Chondrocyte (in vitro differentiated cells): ENCODE measurements at regions not wholly inside any gene's neighbourhood (a gene's known extent, or its start where the extent isn't known, plus 50 kb on each side); places are given as distances from the start of the nearest gene placed in this dataset.

Source experiments
- DNase-seq: peaks from one replicate; pipeline ENCODE4 v3.0.0; 2021; ENCODE audit warnings: mixed read lengths, low spot score
- H3K27ac Mint-ChIP-seq: one replicate; pipeline ENCODE4 v1.8.0; 2021; ENCODE audit warnings: mild to moderate bottlenecking, moderate library complexity, mixed read lengths; ENCODE audit not compliant: unreplicated experiment
- H3K27me3 Mint-ChIP-seq: 2 replicates; pipeline ENCODE4 v1.8.0; 2021; ENCODE audit warnings: low read depth, mixed read lengths
- H3K36me3 Mint-ChIP-seq: 2 replicates; pipeline ENCODE4 v1.8.0; 2021; ENCODE audit warnings: low read depth, mixed read lengths
- H3K4me1 Mint-ChIP-seq: 2 replicates; pipeline ENCODE4 v1.8.0; 2021; ENCODE audit warnings: low read depth, mild to moderate bottlenecking, mixed read lengths
- H3K4me3 Mint-ChIP-seq: one replicate; pipeline ENCODE4 v1.8.0; 2021; ENCODE audit warnings: mild to moderate bottlenecking, moderate library complexity, mixed read lengths; ENCODE audit not compliant: unreplicated experiment
- H3K9me3 Mint-ChIP-seq: 2 replicates; pipeline ENCODE4 v1.8.0; 2021; ENCODE audit warnings: low read depth, mixed read lengths
- TF ChIP-seq, protein P1 (sequence below): fragments of 200-600 bp; sonication (generic); IDR thresholded peaks from 2 replicates; pipeline ENCODE4 v1.5.0; 2021; ENCODE audit warnings: antibody characterized with exemption, mild to moderate bottlenecking, moderate library complexity

DNA sequence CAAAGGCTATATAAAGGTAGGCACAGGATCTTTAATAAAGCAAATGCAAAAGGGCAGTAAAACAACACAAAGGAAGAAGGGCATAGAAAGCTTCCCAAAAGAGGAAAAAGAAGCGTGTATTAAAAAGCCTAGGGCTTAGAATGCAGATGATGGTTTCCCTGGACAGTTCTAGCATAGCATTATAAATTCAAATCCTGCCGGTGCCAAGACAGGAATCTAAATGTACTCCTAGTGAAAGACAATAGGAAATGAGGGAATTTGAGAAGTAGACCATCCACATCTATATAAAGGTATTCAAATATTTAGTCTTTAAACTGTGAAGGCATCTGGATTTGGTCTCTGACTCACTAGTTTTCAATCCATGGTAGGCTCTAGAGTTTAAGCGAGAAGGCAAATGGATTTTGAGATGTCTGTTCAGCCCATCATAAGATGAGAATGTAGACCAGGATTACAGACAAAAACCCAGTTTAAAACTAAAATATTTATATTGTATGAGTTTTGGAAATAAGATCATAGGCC lies 431.8 kb downstream of the TBL1XR1 start:
- peaks cover 24% of the 10 kb centered on the region for H3K9me3 Mint-ChIP-seq
- TF ChIP-seq, protein P1, sequence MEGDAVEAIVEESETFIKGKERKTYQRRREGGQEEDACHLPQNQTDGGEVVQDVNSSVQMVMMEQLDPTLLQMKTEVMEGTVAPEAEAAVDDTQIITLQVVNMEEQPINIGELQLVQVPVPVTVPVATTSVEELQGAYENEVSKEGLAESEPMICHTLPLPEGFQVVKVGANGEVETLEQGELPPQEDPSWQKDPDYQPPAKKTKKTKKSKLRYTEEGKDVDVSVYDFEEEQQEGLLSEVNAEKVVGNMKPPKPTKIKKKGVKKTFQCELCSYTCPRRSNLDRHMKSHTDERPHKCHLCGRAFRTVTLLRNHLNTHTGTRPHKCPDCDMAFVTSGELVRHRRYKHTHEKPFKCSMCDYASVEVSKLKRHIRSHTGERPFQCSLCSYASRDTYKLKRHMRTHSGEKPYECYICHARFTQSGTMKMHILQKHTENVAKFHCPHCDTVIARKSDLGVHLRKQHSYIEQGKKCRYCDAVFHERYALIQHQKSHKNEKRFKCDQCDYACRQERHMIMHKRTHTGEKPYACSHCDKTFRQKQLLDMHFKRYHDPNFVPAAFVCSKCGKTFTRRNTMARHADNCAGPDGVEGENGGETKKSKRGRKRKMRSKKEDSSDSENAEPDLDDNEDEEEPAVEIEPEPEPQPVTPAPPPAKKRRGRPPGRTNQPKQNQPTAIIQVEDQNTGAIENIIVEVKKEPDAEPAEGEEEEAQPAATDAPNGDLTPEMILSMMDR, result no peak
- H3K4me3 Mint-ChIP-seq, result no peak overlapping the region
- no peak for DNase-seq
- peaks cover 13% of the 10 kb centered on the region for H3K4me1 Mint-ChIP-seq
- H3K27me3 Mint-ChIP-seq, result no peaks in the 10 kb centered on the region
- H3K36me3 Mint-ChIP-seq, result peaks cover 4% of the 10 kb centered on the region
- no peak overlapping the region for H3K27ac Mint-ChIP-seq

DNA sequence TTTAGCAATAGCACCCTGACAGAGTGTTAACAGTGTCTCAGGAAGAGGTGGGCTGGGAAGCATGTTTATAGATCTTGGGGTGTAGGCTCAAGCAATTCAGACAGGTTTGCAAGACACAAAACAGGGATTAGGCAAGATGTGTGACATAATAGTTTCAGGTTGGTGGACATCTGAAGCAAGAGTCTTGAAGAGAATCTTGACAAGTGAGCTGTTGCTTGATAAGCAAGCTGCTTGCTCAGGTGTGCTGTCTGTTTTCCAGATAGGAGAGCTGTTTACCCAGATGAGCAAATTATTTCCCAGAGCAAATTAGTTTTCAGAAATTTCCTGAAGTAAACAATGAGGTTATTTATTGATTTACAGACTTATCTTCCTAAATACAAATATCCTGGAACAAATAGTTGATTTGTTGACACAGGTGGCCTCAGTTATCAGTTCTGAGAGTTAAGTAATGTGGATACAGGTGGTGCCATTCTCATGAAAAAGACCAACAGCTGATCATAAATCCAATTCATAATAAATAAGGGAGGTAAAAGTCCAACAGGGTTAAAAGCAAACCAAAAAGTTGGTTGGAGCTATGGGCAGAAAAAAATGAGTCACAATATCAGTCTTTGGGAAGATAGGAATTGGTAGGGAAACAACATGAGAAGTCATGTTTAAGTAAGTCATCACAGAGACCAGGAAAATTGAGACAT lies 437.3 kb downstream of the TBL1XR1 start:
- no peaks in the 10 kb centered on the region for H3K27me3 Mint-ChIP-seq
- no peak overlapping the region for H3K4me3 Mint-ChIP-seq
- DNase-seq, result no peak
- no peak overlapping the region for H3K27ac Mint-ChIP-seq
- TF ChIP-seq, protein P1, result no peak
- H3K9me3 Mint-ChIP-seq, result peaks cover 13% of the 10 kb centered on the region
- H3K36me3 Mint-ChIP-seq, result peaks cover 1% of the 10 kb centered on the region
- no peaks in the 10 kb centered on the region for H3K4me1 Mint-ChIP-seq

DNA sequence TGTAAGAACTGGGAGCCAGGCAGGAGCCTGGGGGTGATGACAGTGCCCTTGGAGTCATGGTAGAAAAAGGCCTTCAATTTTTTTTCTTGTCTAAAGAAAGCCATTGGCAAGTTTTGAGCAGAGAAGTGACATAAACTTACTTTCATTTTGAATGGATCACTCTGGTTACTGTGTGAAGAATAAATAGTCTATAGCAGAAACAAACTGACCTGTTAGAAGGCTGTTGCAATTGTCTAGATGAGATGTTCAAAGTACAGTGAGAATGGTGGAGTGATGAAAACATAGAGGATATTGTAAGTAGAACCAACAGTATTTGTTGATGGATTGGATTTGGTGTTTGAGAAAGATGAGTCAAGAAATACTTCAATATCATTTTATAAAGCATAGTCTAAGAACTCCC lies 439.9 kb downstream of the TBL1XR1 start:
- peaks cover 8% of the 10 kb centered on the region for H3K27me3 Mint-ChIP-seq
- H3K4me3 Mint-ChIP-seq, result no peak overlapping the region
- no peaks in the 10 kb centered on the region for H3K4me1 Mint-ChIP-seq
- H3K27ac Mint-ChIP-seq, result no peak overlapping the region
- TF ChIP-seq, protein P1, result no peak
- no peaks in the 10 kb centered on the region for H3K9me3 Mint-ChIP-seq
- H3K36me3 Mint-ChIP-seq, result no peaks in the 10 kb centered on the region
- DNase-seq, result no peak

DNA sequence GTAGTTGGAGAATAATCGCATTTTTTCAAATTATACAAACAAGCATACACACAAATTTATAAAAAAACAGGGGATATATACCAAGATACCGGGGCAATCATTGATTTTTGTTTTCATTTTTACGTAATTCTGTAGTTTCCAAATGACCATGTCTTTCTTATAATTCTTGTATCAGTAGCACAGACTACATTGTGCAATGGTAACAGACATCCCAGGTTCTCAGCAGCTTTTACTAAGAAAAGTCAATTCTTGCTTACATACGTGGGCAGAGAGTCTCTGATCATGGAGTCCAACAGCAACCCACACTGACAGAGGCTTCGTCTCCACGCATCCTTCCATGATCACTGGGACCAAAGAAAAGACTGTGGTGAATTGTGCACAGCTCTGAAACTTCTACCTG lies 441.3 kb downstream of the TBL1XR1 start:
- no peaks in the 10 kb centered on the region for H3K4me1 Mint-ChIP-seq
- no peaks in the 10 kb centered on the region for H3K36me3 Mint-ChIP-seq
- no peak overlapping the region for H3K27ac Mint-ChIP-seq
- H3K9me3 Mint-ChIP-seq, result no peaks in the 10 kb centered on the region
- H3K4me3 Mint-ChIP-seq, result no peak overlapping the region
- TF ChIP-seq, protein P1, result no peak
- H3K27me3 Mint-ChIP-seq, result peaks cover 8% of the 10 kb centered on the region
- no peak for DNase-seq

DNA sequence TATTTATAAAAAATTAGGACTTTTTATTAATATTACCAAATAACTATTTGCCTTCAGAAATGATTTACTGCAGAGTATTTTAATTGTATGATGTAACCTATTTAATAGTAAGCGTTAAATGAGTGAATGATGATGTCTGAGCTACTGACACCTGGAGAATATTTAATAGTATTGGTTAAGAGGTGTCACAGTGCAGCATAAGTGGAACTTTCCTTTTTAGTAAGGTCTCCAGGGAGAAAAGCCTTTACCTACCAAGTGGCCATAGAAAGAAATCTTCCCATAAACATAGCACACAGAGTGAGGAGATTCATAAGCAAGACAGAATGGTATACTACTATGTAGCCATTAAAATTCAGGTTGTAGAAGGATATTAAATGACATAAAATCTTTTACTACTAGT lies 441.7 kb downstream of the TBL1XR1 start:
- H3K4me1 Mint-ChIP-seq, result no peaks in the 10 kb centered on the region

More for the DNA sequence above, 441.7 kb downstream of the TBL1XR1 start:
- DNase-seq, result no peak
- TF ChIP-seq, protein P1, result no peak
- no peak overlapping the region for H3K4me3 Mint-ChIP-seq
- no peaks in the 10 kb centered on the region for H3K36me3 Mint-ChIP-seq
- no peak overlapping the region for H3K27ac Mint-ChIP-seq
- peaks cover 8% of the 10 kb centered on the region for H3K27me3 Mint-ChIP-seq
- H3K9me3 Mint-ChIP-seq, result no peaks in the 10 kb centered on the region
